DMS53 treated with DMSO at 0.1 percent for 48 hours (cell line): ENCODE measurements at regions not wholly inside any gene's neighbourhood (a gene's known extent, or its start where the extent isn't known, plus 50 kb on each side); places are given as distances from the start of the nearest gene placed in this dataset.

Experiments used
- DNase-seq: peaks from one replicate; lab custom pipeline; 2025; ENCODE audit not compliant: unreplicated experiment; lab: John Stamatoyannopoulos, UW

DNA sequence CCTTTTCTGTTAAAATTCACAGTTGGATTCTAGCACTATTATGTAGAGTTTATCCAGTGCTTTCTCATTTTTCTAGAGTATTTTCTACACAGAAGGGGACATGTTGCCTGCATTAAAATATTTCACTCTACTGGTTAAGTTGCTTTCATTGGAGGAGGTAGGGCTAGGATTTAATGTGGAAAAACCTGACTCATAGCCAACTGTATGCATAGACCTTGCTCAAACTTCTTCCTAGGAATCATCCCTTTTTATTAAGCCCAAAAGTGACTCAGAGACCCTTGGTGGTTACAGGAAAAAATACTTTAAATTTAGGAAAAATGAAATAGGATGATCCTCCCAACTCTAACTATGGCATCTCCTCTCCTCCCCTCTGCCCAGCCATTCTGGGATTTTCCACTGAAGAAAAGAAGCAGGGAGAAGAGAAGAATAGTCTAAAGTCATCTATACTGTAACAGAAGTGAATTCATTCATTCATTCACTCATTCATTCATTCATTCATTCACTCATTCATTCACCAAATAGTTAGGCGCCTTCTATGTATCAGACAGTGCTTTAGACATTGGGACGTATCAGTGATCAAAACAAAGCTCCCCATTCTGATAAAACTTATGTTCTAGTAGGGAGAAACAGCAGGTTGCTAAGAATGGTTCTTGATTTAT is 109.0 kb upstream of the HTR2A start:
- DNase-seq, result no peak

DNA sequence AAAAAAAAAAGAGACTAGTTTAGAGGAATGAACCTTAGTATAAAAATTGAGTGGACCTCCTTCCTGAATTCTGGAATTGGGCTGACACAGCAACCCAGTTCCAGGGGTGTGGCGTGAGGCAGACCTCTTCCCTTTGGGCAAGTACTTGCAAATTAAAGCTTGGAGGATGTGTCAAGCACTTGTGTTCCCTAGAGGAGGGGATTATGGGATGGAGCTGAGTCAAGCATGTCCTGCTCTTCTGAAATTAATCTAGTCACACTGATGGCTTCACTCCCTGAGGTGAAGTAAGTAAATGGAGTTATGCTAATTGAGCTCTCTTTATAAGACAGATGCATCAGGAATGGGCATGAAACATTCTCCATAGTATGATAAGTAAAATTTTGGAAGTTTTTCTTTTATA is 107.7 kb upstream of the HTR2A start:
- no peak for DNase-seq

GRCh38 chr13:47004027-47004426 is 107.2 kb upstream of the HTR2A start:
- DNase-seq, result no peak

DNA sequence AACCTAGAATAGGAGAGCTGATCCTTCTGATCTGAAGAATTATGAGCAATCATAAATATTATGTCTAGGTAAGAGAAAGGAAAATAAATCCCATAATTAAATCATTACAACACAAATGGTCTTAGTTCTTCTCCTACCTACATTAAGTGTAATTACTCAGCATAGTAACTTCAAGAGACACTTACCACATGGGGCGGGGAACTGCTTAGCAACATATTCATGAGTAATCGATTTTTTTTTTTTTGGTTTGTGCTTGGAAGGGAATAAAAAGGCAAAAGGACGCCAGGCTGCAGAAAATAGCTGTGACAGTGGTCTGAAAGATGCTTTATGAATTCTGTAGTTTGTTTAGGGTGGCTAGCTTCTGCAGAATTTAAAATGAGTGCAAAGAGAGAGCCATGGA is 103.3 kb upstream of the HTR2A start:
- no peak for DNase-seq

- no peak for DNase-seq
These were observed 99.6 kb upstream of the HTR2A start for GRCh38 chr13:46996316-46997030.

GRCh38 chr13:46995874-46996273 is 99.0 kb upstream of the HTR2A start:
- no peak for DNase-seq

- no peak for DNase-seq
These were observed 97.6 kb upstream of the HTR2A start for GRCh38 chr13:46994492-46994891.

DNA sequence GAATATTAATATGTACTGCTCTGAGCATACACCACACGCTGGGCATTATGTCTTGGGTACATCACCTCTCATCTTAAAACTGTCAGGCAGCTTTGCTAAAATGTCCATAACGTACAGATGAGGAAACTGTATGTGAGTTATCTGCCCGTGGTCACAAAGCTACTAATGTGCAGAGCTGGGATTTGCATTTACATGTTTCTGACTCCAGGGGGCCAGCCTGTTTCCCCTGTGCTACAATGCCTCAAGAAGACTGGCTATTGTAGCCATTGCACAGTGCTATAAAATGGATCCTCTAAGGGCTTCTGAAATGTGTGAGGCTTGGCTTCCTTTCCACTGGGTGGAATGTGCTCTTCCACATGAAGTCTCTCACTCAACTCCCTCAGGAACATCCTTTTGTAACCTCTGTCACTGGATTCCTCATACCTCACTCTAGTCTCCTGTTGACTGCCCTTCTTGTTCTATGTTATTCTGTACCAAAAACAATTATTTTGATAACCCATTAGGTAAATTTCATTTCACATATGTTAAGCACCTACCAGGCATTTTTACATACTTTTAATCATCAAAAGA is 95.6 kb upstream of the HTR2A start:
- no peak for DNase-seq

DNA sequence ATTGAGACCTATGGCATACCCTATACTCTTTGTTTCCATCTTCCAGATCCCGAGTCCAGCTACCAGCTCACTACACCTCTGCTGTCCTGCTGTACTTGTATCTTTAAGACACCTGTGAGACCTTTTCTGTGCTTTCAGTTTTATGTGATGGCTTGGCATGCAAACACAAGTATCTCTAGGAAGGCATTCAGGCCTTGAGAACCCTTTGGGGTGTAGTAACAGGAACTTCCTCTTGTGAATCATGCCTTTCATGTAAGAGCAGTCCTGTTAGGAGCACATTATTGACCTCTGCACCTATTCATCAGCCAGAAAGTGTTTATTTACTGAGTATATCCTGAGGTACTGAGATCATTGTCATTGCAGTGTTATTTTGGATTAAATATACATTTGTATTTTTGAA is 87.0 kb upstream of the HTR2A start:
- peak; percentile 46 for DNase-seq

DNA sequence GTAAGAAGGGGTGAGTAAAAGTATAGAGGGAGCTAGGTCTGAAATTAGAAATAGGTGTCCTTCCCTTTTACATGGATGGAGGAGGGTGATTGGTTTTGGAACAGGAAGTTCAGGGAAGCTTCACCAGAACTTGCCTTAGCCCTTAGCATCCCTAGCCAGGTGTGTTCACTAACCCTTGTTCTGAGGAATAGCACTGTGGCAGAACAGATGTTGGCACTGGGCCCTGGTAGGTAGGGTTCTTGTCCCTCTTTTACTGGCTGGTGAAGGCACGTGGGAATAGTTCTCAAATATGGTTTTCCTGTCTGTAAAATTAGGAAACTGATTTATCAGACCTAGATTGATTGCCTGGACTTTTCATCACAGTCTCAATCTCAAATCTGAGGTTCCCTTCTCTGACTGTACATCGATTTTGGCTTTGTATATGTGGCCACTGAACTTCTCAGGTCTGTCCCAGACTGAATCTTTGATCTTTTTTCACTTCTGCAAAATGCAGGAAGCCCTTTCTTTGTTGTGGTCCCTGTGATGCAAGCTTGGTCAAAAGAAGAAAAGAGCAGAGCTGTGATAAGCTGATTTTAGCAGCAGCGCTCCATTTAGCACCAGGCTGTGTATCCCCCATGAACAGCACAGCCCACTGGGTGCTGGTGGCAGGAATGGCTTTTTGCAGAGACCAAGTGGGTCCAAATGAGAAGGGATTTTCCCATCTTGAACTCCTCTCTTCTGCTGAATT is 86.2 kb upstream of the HTR2A start:
- no peak for DNase-seq

DNA sequence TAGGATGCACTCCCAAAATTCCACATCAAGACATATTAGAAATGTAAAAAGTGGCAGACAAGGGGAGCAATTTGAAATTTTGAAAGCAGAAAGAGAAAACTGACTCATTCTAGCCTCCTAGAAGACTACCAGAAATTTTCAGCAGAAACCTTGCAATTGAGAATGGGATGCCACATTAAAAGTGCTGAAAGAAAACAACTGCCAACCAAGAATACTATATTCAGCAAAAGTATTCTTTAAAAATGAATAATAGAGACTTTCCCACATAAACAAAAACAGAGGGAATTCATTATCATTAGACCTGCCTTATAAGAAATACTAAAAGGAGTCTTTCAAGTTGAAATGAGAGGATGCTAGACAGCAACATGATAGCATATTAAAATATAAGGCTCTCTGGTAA is 78.3 kb upstream of the HTR2A start:
- DNase-seq, result no peak

DNA sequence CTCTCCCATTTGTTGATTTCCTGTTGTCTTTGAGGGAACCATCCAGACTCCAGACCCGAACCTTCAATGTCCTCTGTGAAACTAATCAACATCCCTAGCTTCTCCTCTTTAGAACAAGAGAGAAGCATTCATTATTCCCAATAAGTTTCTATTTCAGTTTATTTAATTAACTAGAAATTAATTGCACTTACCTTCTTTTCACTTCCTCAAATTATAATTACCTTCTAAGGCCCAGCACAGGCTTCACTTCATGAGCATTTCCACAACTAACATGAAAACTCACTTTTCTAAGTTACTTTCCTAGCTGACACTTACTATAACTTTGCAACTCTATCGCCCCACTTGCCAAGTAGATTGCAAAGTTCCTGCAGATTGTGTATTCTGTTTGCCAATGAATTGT is 71.6 kb upstream of the HTR2A start:
- no peak for DNase-seq

GRCh38 chr13:46964789-46965527 is 68.1 kb upstream of the HTR2A start:
- peak; percentile 73 for DNase-seq

DNA sequence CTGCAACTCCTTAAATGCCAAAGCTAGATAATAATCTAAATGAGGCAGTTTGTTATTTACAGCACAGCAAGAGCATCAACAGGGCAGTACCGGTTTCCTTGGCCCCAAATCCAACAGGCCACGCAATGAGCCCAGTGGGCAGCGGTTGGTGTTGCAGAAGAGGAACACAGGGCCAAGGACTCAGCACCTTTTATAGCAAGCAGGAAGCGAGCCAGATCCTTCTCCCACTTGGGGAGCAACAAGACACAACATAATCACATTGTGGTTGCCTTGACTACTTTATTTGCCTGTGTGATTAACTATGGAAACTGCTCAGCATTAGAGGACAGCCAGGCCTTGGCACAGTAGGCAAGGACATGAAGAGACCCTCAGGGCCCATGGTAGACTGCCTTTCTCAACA is 67.1 kb upstream of the HTR2A start:
- DNase-seq, result no peak

GRCh38 chr13:46962281-46962941 is 65.6 kb upstream of the HTR2A start:
- no peak for DNase-seq

GRCh38 chr13:46961719-46962118 is 64.9 kb upstream of the HTR2A start:
- peak; percentile 68 for DNase-seq

- DNase-seq, result no peak
These were observed 57.1 kb upstream of the HTR2A start for GRCh38 chr13:46953941-46954340.

DNA sequence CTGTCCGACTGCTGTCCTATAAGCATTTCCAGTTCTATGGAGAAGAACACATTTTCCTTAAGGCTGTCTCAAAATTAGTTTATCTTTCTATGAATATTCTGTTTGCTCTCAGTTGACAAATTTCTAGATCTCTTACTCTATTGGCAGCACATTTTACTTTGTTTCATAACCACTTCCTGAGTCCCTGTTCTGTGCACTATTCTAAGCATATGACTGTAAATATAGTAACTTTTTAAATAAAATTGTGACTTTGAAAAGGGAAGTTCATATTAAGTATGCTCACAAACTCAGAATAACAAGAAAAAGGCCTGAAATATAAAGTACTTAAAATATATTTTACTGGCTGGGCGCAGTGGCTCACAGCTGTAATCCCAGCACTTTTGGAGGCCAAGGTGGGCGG is 56.5 kb upstream of the HTR2A start:
- DNase-seq, result no peak

DNA sequence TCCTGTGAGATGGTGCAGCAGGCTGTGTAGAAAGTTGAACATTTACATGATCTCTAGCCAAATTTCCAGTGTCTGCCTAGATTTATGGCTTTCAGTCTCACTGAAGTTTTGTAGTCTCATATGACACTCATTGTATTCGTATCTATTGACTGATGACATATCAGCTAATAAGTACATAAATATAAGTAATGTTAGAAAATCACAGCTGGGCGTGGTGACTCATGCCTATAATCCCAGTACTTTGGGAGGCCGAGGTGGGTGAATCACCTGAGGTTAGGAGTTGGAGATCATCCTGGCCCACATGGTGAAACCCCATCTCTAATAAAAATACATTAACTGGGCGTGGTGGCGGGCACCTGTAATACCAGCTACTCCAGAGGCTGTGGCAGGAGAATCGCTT is 54.7 kb upstream of the HTR2A start:
- DNase-seq, result peak; percentile 32

- no peak for DNase-seq
These were observed 52.4 kb upstream of the HTR2A start for GRCh38 chr13:46949211-46949610.

DNA sequence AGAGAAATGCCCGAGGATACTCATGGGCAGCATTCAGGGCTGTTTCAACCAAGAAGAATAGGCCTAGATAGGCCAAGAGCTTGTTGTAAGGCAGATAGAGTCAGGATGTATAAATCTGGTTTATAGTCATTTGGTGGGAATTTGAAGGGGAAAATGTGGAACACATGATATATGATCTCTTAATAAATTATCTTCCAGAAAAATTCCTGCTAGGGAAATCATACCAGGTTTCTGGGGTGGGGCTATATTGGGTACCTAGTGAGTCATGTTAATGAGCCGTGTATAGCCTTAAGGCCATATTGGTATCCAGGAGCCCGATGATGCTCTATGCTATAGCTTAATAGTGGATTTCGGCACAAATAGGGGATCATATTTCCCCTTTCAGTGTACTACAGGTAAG is 51.5 kb upstream of the HTR2A start:
- DNase-seq, result no peak
